ENCODE measurements at regions not wholly inside any gene's neighbourhood (a gene's known extent, or its start where the extent isn't known, plus 50 kb on each side); places are given as distances from the start of the nearest gene placed in this dataset.

DNA sequence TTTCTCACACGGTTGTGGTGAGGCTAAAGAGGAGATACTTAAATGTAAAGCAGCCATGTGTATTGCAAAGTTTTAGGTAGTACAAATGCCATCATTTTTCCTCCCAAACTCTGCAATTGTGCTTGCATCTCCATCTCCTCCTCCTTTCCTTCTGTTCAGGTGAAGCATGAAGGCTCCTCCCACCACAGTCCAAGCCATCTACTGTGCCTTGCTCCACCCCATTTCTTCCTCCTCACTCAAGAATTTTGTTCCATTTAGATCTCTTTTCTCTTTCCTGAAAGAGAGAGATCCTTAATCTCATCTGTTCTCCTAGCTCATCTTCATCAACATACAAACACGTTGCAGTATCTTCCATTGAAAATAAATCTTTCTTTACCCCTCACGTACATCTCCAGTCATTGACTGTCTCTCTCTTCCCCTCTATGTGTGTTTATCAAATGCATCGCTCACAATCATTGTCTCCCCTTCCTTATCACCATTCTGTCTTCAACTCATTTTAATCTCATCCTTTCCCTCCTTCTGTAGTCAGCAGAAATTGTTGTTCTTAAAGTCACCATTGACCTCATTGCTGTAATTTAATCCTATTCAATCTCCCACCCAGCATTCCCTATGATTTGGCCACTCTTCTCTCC, 392.1 kb downstream of the RAD51AP2 start:
- no peak for DNase-seq (ENCODE audit: low spot score)
- TF ChIP-seq, protein P1, sequence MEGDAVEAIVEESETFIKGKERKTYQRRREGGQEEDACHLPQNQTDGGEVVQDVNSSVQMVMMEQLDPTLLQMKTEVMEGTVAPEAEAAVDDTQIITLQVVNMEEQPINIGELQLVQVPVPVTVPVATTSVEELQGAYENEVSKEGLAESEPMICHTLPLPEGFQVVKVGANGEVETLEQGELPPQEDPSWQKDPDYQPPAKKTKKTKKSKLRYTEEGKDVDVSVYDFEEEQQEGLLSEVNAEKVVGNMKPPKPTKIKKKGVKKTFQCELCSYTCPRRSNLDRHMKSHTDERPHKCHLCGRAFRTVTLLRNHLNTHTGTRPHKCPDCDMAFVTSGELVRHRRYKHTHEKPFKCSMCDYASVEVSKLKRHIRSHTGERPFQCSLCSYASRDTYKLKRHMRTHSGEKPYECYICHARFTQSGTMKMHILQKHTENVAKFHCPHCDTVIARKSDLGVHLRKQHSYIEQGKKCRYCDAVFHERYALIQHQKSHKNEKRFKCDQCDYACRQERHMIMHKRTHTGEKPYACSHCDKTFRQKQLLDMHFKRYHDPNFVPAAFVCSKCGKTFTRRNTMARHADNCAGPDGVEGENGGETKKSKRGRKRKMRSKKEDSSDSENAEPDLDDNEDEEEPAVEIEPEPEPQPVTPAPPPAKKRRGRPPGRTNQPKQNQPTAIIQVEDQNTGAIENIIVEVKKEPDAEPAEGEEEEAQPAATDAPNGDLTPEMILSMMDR (IDR thresholded peaks at IDR 0.05; ENCODE audit: extremely low read depth, missing control alignments): no peak

DNA sequence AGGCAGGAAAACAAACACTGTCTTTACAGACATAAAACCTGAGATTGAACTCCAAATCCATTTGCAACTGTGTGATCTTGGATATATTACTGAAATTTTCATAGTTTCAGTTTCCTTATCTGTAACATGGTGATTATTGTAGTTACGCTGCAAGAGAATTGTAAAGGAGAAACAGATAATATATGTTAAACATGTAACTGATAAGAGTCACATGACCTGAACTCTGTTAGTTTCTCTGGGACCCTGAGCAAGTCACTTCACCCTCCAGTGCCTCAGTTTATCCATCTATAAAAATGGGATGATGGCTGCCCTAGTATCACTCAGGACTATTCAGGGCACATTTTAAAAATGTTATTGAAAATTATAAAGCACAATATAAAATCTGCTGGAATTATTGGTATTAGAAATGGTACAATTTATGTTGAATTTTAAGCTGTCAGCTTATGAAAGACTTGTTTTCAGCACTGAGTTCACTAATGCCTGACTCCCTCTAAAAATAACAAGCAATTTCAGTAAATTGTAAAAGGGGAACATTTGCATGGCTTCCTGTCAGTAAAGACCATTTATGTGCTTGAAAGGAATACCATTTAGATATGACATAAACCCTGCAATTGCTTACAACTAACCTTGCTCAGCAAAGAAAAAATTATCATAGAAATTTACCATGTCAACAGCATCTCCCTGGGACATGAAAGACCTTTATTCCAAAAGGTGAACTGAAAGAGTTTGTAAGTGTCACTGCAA, 393.5 kb downstream of the RAD51AP2 start:
- TF ChIP-seq, protein P1 (IDR thresholded peaks at IDR 0.05; ENCODE audit: extremely low read depth, missing control alignments): no peak
- DNase-seq (ENCODE audit: low spot score): no peak

DNA sequence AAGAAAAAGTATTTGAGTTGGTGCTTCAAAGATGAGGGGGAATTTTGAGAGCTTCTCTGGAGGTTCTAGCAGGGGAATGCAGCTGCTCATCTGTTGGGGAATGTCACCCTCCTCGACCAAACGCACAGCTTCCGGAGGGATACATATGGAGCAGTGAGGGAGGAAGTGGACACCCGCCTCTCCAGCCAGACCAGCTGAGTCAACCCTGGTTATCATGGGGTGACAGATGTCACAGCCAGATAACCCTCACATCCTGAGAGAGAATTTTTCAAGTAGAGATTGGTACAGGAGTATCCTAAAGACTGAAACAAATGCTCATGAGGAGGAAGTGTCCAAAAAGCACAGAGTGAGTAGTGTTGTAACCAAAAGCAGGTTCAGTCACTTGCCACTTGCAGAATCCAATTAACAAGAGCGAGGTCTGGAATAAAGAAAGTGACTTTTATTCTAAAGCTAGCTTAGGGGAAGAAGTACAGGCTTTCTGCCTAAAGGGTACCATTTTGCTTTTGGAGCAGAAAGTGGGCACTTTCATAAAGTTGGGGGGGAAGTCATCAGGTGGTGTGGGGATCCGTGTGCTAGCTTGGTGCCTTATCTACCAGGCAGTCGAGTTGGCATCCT, 395.2 kb downstream of the RAD51AP2 start:
- TF ChIP-seq, protein P1 (IDR thresholded peaks at IDR 0.05; ENCODE audit: extremely low read depth, missing control alignments): no peak
- no peak for DNase-seq (ENCODE audit: low spot score)

DNA sequence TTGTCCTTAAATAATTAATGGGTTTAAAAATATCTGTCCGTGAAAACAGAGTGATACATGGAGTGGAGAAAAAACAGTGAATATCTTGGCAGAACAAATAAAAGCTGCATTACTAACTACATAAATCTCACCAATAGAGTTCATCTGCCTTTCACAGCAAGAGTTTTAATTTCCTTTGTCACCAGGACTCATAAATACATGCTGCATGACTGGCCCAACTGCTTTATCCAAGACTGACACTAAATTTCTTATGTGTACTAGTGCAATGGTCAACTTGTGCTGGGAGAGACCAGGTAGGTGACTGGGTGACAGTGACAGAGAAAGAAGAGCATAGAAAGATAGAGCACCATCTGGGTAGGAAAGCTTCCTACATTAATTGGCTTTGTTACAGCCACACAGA, 402.8 kb downstream of the RAD51AP2 start:
- no peak for DNase-seq (ENCODE audit: low spot score)
- TF ChIP-seq, protein P1 (IDR thresholded peaks at IDR 0.05; ENCODE audit: extremely low read depth, missing control alignments): no peak

DNA sequence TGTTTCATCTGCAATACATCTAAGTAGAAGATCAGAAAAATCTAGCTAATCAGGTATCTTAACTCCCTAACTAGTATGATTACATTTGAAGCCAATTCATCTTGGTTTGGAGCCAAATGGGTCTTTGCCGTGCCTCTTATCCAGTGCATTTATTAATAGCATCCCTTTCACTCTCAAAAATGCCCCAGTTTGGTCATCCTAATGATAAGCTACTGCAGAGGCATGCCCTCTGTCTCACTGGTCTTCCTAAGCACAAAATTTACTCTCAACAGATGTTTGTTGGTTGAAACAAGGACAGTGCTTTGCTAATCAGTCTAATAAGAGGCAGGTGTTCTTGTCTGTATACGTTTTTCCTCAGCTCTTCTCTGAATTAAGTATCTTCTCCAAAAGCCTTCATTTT, 403.2 kb downstream of the RAD51AP2 start:
- TF ChIP-seq, protein P1 (IDR thresholded peaks at IDR 0.05; ENCODE audit: extremely low read depth, missing control alignments): no peak
- DNase-seq (ENCODE audit: low spot score): no peak

DNA sequence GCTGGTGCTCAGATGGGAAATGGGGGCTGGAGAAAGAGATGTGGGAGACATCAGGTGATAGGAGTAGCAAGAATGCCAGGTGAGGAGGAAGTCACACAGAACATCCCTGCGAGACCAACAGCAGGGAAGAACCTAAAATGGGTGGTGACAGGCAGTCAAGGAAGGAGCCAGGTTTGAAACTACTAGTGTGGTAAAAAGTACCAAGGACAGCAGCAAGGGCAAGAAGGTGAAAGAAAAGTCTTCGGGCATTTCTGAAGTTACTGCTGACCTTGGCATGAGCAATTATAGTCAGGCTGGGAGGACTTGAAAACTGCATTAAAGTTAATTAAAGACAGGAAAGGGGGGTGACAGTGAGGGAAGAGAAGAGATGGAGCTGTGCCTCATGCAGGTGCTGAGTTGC, 410.4 kb downstream of the RAD51AP2 start:
- TF ChIP-seq, protein P1 (IDR thresholded peaks at IDR 0.05; ENCODE audit: extremely low read depth, missing control alignments): no peak
- DNase-seq (ENCODE audit: low spot score): no peak

DNA sequence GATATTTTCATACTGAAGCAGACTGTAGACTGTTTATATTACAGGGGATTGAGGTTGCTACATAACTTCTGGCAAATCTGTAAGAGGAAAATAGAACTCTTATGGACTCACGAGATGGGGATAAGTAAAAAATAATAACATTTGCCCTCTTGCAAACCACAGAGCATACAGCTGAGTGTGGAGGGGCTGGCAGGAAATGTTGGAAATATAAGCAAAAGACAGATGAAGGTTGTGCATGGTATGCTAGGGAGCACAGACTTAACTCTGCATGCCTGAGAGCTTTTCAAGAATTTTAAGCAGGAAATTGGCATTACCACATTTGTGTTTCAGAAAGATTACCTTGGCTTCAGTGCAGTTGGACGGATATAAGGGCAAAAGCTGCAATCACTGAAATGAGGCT, 411.1 kb downstream of the RAD51AP2 start:
- TF ChIP-seq, protein P1 (IDR thresholded peaks at IDR 0.05; ENCODE audit: extremely low read depth, missing control alignments): no peak
- DNase-seq (ENCODE audit: low spot score): no peak

All from GM20000 (cell line).